GM23338 (cell line): ENCODE measurements at regions not wholly inside any gene's neighbourhood (a gene's known extent, or its start where the extent isn't known, plus 50 kb on each side); places are given as distances from the start of the nearest gene placed in this dataset.

ENCODE experiments used
- CREB1 ChIP-seq: fragments of 250-450 bp; sonication (Bioruptor Pico); IDR thresholded peaks from 2 replicates; pipeline ENCODE4 v1.5.0; 2020; ENCODE audit warnings: low read depth, mild to moderate bottlenecking, moderate library complexity
- EZH2phosphoT487 ChIP-seq: fragments of 200-600 bp; sonication (generic); IDR thresholded peaks from one replicate; pipeline ENCODE4 v1.8.1; 2018; ENCODE audit warnings: antibody characterized with exemption; ENCODE audit not compliant: unreplicated experiment
- JUNB ChIP-seq: IDR thresholded peaks from one replicate; pipeline ENCODE4 v1.6.1; 2016; ENCODE audit warnings: antibody characterized with exemption; ENCODE audit not compliant: unreplicated experiment
- POLR2AphosphoS5 ChIP-seq: IDR thresholded peaks from 2 replicates; pipeline ENCODE4 v1.6.1; 2016; ENCODE audit warnings: antibody characterized with exemption, low read depth
- STAT1 ChIP-seq: IDR thresholded peaks from one replicate; pipeline ENCODE4 v1.6.1; 2016; ENCODE audit warnings: antibody characterized with exemption; ENCODE audit not compliant: unreplicated experiment
- ZNF114 ChIP-seq: fragments of 250-450 bp; sonication (Bioruptor Pico); IDR thresholded peaks from 2 replicates; pipeline ENCODE4 v1.5.0; 2020; ENCODE audit warnings: mild to moderate bottlenecking, moderate library complexity
- TF ChIP-seq, protein P1 (sequence below): fragments of 250-450 bp; sonication (Bioruptor Pico); IDR thresholded peaks from 2 replicates; pipeline ENCODE4 v1.5.0; 2020; ENCODE audit warnings: mild to moderate bottlenecking, moderate library complexity
- TF ChIP-seq, protein P2 (sequence below): IDR thresholded peaks from one replicate; pipeline ENCODE4 v1.6.1; 2018; ENCODE audit warnings: antibody characterized with exemption; ENCODE audit not compliant: unreplicated experiment

DNA sequence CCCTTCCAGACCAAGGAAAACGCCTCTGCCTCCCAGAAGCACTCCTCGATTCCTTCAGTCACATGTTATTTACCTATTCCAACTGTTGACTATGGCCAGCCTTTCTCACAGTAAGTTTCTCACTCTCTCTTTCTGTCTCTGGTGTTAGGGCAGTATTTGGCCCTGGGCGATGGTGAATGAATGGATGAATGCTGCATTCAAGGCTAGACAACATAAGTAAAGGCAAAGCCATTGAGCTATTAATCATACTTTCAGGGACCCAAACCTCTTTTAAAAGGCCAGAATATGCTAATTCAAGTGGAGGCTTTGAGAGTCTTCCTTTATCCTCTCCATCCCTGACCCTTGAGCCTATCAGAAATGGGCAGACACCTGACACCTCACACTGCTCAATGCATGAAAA is 78.5 kb downstream of the SEC61B start (continued):
- TF ChIP-seq, protein P1, sequence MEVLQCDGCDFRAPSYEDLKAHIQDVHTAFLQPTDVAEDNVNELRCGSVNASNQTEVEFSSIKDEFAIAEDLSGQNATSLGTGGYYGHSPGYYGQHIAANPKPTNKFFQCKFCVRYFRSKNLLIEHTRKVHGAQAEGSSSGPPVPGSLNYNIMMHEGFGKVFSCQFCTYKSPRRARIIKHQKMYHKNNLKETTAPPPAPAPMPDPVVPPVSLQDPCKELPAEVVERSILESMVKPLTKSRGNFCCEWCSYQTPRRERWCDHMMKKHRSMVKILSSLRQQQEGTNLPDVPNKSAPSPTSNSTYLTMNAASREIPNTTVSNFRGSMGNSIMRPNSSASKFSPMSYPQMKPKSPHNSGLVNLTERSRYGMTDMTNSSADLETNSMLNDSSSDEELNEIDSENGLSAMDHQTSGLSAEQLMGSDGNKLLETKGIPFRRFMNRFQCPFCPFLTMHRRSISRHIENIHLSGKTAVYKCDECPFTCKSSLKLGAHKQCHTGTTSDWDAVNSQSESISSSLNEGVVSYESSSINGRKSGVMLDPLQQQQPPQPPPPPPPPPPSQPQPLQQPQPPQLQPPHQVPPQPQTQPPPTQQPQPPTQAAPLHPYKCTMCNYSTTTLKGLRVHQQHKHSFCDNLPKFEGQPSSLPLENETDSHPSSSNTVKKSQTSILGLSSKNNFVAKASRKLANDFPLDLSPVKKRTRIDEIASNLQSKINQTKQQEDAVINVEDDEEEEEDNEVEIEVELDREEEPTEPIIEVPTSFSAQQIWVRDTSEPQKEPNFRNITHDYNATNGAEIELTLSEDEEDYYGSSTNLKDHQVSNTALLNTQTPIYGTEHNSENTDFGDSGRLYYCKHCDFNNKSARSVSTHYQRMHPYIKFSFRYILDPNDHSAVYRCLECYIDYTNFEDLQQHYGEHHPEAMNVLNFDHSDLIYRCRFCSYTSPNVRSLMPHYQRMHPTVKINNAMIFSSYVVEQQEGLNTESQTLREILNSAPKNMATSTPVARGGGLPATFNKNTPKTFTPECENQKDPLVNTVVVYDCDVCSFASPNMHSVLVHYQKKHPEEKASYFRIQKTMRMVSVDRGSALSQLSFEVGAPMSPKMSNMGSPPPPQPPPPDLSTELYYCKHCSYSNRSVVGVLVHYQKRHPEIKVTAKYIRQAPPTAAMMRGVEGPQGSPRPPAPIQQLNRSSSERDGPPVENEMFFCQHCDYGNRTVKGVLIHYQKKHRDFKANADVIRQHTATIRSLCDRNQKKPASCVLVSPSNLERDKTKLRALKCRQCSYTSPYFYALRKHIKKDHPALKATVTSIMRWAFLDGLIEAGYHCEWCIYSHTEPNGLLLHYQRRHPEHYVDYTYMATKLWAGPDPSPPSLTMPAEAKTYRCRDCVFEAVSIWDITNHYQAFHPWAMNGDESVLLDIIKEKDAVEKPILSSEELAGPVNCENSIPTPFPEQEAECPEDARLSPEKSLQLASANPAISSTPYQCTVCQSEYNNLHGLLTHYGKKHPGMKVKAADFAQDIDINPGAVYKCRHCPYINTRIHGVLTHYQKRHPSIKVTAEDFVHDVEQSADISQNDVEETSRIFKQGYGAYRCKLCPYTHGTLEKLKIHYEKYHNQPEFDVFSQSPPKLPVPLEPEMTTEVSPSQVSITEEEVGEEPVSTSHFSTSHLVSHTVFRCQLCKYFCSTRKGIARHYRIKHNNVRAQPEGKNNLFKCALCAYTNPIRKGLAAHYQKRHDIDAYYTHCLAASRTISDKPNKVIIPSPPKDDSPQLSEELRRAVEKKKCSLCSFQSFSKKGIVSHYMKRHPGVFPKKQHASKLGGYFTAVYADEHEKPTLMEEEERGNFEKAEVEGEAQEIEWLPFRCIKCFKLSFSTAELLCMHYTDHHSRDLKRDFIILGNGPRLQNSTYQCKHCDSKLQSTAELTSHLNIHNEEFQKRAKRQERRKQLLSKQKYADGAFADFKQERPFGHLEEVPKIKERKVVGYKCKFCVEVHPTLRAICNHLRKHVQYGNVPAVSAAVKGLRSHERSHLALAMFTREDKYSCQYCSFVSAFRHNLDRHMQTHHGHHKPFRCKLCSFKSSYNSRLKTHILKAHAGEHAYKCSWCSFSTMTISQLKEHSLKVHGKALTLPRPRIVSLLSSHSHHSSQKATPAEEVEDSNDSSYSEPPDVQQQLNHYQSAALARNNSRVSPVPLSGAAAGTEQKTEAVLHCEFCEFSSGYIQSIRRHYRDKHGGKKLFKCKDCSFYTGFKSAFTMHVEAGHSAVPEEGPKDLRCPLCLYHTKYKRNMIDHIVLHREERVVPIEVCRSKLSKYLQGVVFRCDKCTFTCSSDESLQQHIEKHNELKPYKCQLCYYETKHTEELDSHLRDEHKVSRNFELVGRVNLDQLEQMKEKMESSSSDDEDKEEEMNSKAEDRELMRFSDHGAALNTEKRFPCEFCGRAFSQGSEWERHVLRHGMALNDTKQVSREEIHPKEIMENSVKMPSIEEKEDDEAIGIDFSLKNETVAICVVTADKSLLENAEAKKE (CRISPR knock-in tag): no peak
- no peak for TF ChIP-seq POLR2AphosphoS5
- no peak for TF ChIP-seq EZH2phosphoT487
- TF ChIP-seq, protein P2, sequence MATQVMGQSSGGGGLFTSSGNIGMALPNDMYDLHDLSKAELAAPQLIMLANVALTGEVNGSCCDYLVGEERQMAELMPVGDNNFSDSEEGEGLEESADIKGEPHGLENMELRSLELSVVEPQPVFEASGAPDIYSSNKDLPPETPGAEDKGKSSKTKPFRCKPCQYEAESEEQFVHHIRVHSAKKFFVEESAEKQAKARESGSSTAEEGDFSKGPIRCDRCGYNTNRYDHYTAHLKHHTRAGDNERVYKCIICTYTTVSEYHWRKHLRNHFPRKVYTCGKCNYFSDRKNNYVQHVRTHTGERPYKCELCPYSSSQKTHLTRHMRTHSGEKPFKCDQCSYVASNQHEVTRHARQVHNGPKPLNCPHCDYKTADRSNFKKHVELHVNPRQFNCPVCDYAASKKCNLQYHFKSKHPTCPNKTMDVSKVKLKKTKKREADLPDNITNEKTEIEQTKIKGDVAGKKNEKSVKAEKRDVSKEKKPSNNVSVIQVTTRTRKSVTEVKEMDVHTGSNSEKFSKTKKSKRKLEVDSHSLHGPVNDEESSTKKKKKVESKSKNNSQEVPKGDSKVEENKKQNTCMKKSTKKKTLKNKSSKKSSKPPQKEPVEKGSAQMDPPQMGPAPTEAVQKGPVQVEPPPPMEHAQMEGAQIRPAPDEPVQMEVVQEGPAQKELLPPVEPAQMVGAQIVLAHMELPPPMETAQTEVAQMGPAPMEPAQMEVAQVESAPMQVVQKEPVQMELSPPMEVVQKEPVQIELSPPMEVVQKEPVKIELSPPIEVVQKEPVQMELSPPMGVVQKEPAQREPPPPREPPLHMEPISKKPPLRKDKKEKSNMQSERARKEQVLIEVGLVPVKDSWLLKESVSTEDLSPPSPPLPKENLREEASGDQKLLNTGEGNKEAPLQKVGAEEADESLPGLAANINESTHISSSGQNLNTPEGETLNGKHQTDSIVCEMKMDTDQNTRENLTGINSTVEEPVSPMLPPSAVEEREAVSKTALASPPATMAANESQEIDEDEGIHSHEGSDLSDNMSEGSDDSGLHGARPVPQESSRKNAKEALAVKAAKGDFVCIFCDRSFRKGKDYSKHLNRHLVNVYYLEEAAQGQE: no peak
- TF ChIP-seq STAT1: no peak
- no peak for TF ChIP-seq ZNF114 (CRISPR knock-in tag)
- TF ChIP-seq CREB1 (CRISPR knock-in tag): no peak
- no peak for TF ChIP-seq JUNB
